Kidney epithelial cell (primary cell): ENCODE measurements at regions not wholly inside any gene's neighbourhood (a gene's known extent, or its start where the extent isn't known, plus 50 kb on each side); places are given as distances from the start of the nearest gene placed in this dataset.

ENCODE experiments used
- DNase-seq: peaks from one replicate; pipeline ENCODE4 v3.0.0-alpha.2; 2010; ENCODE audit warnings: low read depth
- H3K27me3 ChIP-seq: 2 replicates; pipeline ENCODE4 v1.6.0; 2011; ENCODE audit warnings: low read length; ENCODE audit not compliant: control insufficient read depth, insufficient read depth
- H3K36me3 ChIP-seq: 2 replicates; pipeline ENCODE4 v1.5.1; 2011; ENCODE audit warnings: low read length; ENCODE audit not compliant: control insufficient read depth, insufficient read depth
- H3K4me3 ChIP-seq: 2 replicates; pipeline ENCODE4 v1.5.1; 2011; ENCODE audit warnings: low read depth, mild to moderate bottlenecking, control low read depth, low read length
- CTCF ChIP-seq: IDR thresholded peaks from 2 replicates; pipeline ENCODE4 v1.5.1; 2011; ENCODE audit warnings: mild to moderate bottlenecking, moderate library complexity, low read length, control low read depth, inconsistent platforms; ENCODE audit not compliant: insufficient read depth, poor library complexity, severe bottlenecking

DNA sequence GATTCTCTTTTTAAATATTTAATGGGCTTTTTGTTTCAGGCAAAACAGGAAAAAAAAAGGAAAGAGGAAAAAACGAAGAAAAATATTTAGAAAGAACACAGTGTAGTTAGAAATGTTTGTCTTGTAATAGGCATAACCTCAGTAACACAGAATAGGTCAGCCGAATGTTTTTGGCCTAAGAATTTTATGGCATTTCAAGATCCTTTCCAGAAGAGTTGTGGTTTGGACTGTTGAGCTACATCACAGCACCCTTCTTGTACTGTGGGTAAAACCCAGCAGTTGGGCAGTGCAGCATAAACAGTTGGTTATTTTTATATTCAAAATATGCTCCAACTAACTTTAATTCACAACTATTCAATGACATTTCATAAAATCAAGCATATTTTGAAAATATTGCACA, 474.4 kb upstream of the AGTR1 start:
- no peak for DNase-seq
- TF ChIP-seq CTCF: no peak
- Histone ChIP-seq H3K27me3 (no peaks in the 10 kb centered on the region), H3K36me3 (no peaks in the 10 kb centered on the region), H3K4me3 (no peak overlapping the region)

DNA sequence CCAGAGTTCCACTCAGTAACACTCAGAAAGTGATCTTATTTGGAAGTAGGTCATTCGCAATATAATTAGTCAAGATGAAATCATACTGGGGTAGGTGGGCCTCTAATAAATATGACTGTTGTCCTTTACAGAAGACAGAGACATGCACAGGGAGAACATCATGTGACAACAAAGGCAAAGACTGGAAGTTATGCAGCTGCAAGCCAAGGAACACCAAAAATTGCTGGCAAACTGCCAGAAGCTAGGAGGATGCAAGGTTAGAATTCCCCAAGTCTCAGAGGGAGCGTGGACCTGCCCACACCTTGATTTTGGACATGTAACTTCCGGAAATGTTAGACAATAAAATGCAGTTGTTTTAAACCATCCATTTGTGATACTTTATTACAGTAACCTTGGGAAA, 471.5 kb upstream of the AGTR1 start:
- Histone ChIP-seq H3K36me3 (no peaks in the 10 kb centered on the region), H3K27me3 (no peaks in the 10 kb centered on the region), H3K4me3 (no peak overlapping the region)
- TF ChIP-seq CTCF: no peak
- no peak for DNase-seq

DNA sequence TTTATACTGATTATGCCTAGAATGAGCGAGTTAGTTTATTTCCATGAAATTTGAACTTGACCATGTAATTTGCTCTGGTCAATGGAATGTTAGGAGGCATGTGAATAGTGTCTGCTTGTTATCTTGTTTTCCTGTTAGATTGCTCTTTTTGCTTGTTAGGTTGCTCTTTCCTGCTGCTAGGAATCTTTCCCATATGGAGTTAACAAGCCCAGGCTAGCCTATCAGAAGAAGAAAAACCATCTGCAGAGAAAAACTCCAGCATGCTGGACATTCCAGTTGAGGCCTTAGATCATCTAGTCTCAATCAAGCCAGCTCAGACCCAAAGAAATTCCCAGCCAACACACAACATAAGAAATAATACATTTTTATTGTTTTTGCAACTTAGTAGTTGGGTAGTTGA, 470.2 kb upstream of the AGTR1 start:
- no peaks in the 10 kb centered on the region for H3K36me3 ChIP-seq
- H3K4me3 ChIP-seq: no peak overlapping the region
- no peak for DNase-seq
- TF ChIP-seq CTCF: no peak
- H3K27me3 ChIP-seq: no peaks in the 10 kb centered on the region

DNA sequence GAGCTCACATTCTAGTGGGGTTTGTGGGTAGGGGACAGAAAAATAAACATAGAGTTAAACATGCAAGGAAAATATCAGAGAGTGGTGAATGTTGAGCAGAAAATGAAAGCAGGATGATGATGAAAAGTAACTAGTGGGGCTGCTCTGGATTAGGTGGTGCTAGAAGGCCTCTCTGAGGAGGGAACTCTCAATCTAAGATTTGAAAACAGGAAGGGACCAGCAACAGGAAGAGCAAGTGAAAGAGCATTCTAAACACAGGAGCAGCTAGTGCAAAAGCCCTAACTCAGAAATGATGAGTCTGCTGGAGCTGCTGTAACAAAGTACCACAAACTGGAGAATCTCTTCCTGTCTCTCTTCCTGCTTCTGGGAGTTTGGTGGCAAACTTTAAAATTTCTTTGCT, 468.6 kb upstream of the AGTR1 start:
- no peaks in the 10 kb centered on the region for H3K27me3 ChIP-seq
- TF ChIP-seq CTCF: no peak
- H3K4me3 ChIP-seq: no peak overlapping the region
- H3K36me3 ChIP-seq: no peaks in the 10 kb centered on the region
- DNase-seq: no peak

DNA sequence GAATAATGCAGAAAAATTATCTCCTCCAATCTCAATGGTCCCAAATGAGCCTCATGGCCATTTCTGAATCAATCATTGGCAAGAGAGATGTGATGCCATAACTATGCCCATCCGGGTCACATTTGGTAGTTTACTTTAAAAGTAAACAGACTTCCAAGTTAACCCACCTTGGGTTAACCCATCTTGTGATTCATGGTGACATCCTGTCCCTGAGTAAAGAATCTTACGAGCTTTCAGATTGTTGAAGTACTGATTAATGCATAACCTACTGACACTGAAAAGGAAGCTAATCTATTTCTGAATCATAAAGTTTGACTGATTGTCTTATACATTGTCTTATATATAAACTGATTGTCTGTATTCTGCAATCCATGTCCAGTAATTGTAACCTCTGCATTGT, 467.2 kb upstream of the AGTR1 start:
- no peak for DNase-seq
- Histone ChIP-seq H3K36me3 (no peaks in the 10 kb centered on the region), H3K4me3 (no peak overlapping the region), H3K27me3 (no peaks in the 10 kb centered on the region)
- no peak for TF ChIP-seq CTCF

- DNase-seq: no peak
- H3K4me3 ChIP-seq: no peak overlapping the region
- no peaks in the 10 kb centered on the region for H3K27me3 ChIP-seq
- no peaks in the 10 kb centered on the region for H3K36me3 ChIP-seq
- no peak for TF ChIP-seq CTCF
These were observed 465.3 kb upstream of the AGTR1 start for GRCh38 chr3:148232389-148232788.
